NCI-H128 (cell line): ENCODE measurements at regions not wholly inside any gene's neighbourhood (a gene's known extent, or its start where the extent isn't known, plus 50 kb on each side); places are given as distances from the start of the nearest gene placed in this dataset.

Source experiments
- DNase-seq: peaks from one replicate; lab custom pipeline; 2025; ENCODE audit not compliant: unreplicated experiment; lab: John Stamatoyannopoulos, UW

- no peak for DNase-seq
Observed at GRCh38 chr6:91500689-91501303, 913.9 kb upstream of the MAP3K7 start.

GRCh38 chr6:91498576-91498975, 911.7 kb upstream of the MAP3K7 start:
- DNase-seq = no peak

DNA sequence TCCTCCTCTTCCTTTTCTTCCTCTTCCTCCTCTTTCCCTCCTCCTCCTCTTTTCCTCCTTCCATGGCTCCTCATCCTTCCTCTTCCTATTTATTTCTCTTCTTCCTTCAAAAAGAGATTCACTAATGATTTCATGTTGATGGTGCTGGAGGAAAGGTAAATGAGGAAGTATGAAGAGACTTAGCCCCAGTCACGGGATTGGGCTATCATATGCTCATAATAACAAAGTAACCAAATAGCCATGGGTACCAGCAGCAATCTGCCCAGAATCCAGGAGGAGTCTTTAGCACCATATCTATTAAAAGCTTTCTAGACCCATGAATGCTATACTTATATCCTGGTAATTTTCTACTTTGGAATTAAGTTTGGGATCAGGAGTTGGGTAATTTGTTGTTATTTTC, 910.9 kb upstream of the MAP3K7 start:
- DNase-seq = no peak

DNA sequence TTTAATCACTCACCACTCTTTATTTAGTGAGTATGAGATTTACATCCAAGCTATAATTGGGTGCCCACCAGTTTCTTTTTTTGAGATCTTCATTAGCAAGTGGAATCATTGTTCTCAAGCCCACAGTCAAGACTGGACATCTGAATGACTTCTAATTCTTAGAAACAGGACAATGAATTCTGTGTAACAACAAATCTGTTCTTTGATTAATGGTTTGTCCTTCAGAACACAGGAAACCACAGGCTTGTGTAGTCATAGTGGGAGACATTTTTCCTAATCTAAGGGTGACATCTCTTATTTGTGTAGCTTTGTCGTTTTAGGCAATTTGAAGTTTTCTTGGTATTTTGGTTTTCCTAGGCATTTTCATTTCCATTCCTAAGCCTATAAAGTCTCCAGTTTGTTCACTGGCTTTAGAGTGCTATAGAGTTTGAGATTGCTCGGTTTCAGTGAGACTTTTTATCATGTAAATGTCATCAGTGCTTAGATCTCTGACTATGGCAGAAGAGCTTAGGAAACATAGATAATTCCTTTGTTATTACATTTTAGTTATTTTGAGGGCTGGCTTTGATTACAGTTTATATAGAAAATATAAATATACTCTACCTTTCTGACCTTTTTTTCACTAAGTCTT, 903.9 kb upstream of the MAP3K7 start:
- no peak for DNase-seq

DNA sequence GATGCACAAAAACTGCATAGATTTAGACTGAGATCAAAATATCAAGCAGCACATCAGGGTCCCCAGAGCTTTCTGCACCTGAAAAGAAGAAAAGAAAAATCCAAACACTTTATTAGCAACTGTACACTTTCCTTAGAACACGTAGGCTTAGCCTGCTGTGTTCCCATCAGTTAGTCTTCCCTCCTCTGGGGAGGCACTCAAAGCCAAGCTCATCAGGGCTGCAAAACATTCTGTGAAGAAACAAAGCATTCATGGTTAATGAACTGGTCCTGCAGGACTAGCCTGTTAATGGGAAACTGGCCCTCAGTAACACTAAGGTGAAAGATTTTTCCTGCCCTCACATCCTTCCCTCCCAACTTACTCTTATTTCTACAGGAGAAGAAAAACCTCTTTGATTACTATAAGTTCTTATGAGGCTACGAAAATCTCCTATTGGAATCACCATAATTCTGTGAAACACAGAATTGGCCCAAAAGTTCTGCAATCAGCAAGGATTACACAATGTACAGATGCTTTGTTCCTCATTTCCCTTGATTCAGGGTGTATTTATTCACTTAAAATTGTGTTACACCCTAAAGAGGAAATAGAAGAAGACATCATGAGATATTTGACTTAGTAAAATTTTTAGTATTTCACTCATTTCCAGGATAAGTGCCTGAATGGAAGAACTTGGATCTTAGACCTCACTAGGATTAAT, 901.0 kb upstream of the MAP3K7 start:
- no peak for DNase-seq

- no peak for DNase-seq
Observed at GRCh38 chr6:91486200-91486599, 899.3 kb upstream of the MAP3K7 start.

DNA sequence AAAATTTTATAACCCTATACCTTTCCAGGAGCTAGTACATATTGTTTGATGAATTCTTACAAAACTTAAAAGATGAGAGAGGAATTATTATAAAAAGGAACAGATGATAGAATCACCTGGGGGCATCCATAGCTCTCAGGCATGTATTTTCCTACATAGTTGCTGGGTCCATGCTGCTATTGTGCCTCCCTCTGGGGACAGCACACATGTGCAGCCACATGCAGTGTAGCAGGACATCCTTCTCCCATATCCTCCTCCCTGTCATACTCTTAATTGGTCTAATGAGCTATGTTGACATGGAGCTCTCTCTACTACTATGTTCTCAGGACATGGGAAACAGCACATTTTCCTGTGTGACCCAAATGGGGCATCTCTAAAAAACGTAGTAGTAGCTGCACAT, 898.2 kb upstream of the MAP3K7 start:
- no peak for DNase-seq

- no peak for DNase-seq
Observed at GRCh38 chr6:91483415-91484105, 896.7 kb upstream of the MAP3K7 start.

GRCh38 chr6:91482498-91482897, 895.6 kb upstream of the MAP3K7 start:
- DNase-seq = no peak

DNA sequence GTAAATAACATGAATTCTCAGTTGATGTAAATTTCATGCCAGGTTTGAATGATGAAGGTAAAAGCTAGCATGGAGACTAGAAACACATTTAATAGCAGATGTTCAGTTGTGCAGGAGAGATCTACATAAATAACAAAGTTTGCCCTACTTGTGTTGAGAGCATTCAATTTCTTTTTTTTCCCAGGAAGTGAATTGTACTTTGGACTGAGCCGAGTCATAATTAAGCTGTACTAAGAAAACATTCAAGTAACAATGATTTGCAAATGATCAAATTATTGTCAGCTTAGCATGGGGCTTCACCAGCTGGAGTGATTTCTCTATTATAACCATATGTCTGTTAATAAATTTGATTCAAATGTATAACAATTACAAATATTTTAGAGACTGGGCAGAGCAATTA, 893.5 kb upstream of the MAP3K7 start:
- DNase-seq = no peak

- no peak for DNase-seq
Observed at GRCh38 chr6:91477688-91478087, 890.8 kb upstream of the MAP3K7 start.

DNA sequence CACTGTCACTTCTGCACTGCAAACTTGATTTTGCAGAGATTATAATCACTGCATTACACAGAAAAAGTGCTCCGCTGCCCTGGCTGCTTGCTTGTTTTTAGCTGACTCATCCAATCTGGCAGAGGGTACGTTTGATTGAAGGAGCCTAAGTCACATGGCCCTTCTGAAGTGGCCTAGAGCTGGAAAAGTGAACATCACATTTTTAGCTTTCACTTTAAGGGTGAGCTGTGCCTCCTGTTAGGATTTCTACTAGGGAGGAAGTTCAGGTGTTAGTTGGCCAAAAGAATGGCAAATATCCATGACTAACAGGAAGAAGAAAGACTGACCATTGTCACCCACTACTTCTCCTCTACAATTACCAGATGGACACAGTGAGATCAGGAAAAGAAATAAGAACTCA, 889.1 kb upstream of the MAP3K7 start:
- DNase-seq = no peak

GRCh38 chr6:91465393-91465792, 878.5 kb upstream of the MAP3K7 start:
- DNase-seq = no peak

DNA sequence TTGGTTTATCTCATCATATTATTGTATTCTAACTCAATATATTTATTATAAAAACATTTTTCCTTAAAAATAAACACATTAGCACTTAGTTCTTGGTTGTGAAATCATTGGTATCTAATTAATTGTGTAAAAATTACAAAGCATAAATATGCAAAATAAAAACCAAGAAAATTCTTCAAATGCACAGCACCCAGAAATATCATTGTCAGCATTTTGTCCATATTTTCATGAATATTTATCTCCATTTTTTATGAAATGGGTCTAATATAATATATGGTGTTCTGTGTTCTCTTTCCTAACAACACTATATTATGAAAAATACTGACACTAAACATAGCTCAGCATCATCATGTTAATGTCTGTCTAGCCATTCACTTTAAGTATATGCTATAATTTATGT, 877.8 kb upstream of the MAP3K7 start:
- DNase-seq = no peak

DNA sequence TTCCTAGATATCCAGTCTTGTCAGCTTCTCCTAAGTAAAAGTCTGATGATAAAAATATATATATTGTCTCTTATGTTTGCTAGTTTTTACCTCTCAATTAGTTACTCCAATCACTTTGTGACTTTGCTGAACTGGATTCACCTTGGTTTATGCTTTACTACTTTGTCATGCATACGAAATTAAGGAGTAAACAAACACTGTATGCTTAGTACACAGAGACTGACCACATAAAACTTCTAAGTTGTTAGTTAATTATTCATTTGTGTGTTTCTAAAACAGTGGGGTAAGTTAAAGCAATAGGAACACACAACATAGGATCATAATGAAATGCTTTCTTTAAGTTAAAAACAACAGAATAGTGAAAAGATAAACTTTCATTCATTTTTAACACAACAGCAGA, 877.3 kb upstream of the MAP3K7 start:
- DNase-seq = no peak

GRCh38 chr6:91462241-91462640, 875.4 kb upstream of the MAP3K7 start:
- no peak for DNase-seq

DNA sequence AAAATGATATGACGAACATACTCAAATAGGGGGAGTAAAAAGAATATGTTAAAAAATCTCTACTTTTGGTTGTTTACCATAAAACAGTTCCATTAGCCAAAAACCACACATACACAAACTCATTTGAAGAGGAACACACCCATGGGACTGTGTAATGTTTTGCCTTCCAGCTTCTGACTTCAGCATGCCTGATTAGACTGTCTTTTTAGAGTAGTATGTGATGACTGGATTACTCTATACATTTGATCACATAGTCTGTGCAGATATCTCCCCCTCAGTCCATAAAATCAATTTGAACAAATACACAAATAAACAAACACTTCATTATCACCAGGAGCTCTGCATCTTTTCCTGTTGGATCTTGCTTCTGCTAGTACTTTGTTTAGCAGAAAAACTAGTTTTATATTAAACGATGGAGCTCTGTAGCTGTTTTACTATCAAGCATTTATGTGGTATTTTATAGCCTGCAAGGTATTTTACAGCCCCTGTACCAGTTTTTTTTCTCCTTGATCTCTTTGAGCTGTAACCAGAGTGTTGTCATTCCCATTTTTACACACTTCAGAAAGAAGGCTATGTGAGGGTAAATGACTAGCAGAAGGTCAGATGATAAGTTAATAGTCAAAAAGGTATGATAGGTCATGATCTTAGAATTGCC, 866.5 kb upstream of the MAP3K7 start:
- no peak for DNase-seq

DNA sequence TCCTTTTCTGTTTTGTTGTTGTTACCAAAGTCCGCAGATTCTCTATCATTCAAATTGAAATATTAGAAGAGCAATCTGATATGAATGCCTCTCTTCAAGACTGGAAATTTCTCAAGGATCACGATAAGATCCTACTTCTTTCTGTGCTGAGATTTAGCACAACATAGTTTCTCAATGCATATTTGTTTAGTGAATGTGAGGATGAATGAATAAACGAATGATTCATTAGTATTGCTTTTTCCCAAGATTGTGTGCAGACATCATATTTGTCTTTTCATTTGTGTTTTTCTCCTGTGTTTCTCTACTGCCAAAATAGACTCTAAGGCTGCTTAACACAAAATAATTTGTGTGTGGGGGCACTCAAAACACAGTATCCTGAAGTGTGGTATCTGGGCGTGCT, 862.7 kb upstream of the MAP3K7 start:
- no peak for DNase-seq

DNA sequence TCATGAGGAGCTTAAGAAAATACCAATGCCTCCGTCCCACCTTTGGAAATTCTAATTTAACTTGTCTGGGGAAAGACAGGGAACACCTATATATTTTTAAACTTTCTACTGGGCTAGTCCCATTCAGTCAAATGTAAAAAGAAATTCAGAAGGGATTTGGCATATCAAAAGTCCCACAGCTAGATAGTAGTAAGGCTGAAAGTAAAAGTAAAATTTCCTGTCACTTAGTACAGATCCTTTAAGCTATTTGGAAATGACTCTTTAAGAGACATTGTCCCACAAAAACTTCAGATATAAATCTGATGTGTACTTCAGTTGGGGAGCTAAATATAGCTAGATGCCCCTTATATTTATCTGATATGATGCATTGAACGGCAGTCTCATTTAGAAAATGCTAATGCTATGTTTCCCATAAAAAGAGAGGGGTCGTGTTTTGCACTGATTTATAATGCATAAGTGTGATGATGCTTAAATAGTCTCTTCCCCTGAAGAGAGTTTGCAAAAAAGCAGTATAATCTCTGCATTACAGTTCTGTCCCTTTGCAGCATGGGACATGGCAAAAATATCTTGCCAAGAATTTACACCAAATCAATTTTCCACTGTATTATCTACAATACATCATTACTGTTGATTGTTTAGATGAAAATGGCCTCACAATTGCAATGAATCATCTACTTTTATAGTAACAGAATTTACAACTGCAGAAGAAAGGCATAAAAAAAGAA, 860.8 kb upstream of the MAP3K7 start:
- no peak for DNase-seq

- DNase-seq = no peak
Observed at GRCh38 chr6:91447081-91447480, 860.2 kb upstream of the MAP3K7 start.

- DNase-seq = no peak
Observed at GRCh38 chr6:91443405-91443804, 856.5 kb upstream of the MAP3K7 start.
